ENCODE measurements at regions not wholly inside any gene's neighbourhood (a gene's known extent, or its start where the extent isn't known, plus 50 kb on each side); places are given as distances from the start of the nearest gene placed in this dataset.

- Histone ChIP-seq H3K27ac (peak overlapping the region in 1 of 3 donors; percentile 78), H3K4me1 (peaks cover 0 to 6% of the 10 kb centered on the region in 2 donors), H3K36me3 (no peaks in the 10 kb centered on the region), H3K4me3 (replicated peaks in 1 of 3) (no peak overlapping the region), H3K27me3 (no peaks in the 10 kb centered on the region), H3K9me3 (no peaks in the 10 kb centered on the region)
- DNase-seq: no peak
- intact Hi-C loops (cut with DNase I): no loop called here
- no peak for TF ChIP-seq POLR2A (IDR thresholded peaks at IDR 0.05)
- TF ChIP-seq CTCF (IDR thresholded peaks at IDR 0.05): no peak
These were observed 124.1 kb upstream of the FERD3L start for GRCh38 chr7:19269301-19269700.

GRCh38 chr7:19268737-19269136, 123.5 kb upstream of the FERD3L start:
- Histone ChIP-seq H3K27ac (peak overlapping the region in 1 of 3 donors; percentile 78), H3K27me3 (no peaks in the 10 kb centered on the region), H3K4me3 (replicated peaks in 1 of 3) (no peak overlapping the region), H3K36me3 (no peaks in the 10 kb centered on the region), H3K4me1 (peaks cover 0 to 9% of the 10 kb centered on the region in 2 donors), H3K9me3 (no peaks in the 10 kb centered on the region)
- intact Hi-C loops (cut with DNase I): no loop called here
- TF ChIP-seq CTCF (IDR thresholded peaks at IDR 0.05): no peak
- no peak for TF ChIP-seq POLR2A (IDR thresholded peaks at IDR 0.05)
- DNase-seq: no peak
- WGBS, 2 donors: 45 to 61% methylated on average over 2 of the region's 2 CpGs

GRCh38 chr7:19262826-19263225, 117.6 kb upstream of the FERD3L start:
- no peak overlapping the region for H3K4me3 ChIP-seq (replicated peaks in 1 of 3)
- no peak for DNase-seq
- no peak overlapping the region for H3K27ac ChIP-seq
- H3K4me1 ChIP-seq: peaks cover 0 to 12% of the 10 kb centered on the region in 2 donors
- WGBS, 2 donors: 77 to 79% methylated on average over 2 of the region's 2 CpGs
- TF ChIP-seq POLR2A (IDR thresholded peaks at IDR 0.05) (no peak), CTCF (IDR thresholded peaks at IDR 0.05) (no peak)
- no peaks in the 10 kb centered on the region for H3K27me3 ChIP-seq
- intact Hi-C loops (cut with DNase I): no loop called here
- no peaks in the 10 kb centered on the region for H3K36me3 ChIP-seq
- no peaks in the 10 kb centered on the region for H3K9me3 ChIP-seq

DNA sequence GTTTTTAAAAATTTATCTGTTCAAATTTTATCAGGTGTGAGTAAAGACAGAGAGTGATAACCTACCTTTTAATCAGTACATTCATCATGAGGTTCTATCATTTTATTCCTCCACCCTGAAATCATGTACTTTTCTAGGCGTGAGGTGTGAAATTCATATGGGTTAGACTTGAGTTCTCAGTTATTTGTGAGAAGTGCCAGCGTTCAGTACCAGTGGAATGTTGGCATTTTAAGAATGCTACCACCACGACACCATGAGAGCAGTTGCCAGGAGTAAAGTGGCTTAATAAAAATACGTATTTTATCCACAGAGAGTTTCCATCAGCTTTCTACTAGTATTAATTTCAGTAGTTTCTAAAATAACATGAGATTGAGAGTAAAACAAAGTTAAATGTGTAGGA, 104.1 kb upstream of the FERD3L start:
- intact Hi-C loops (cut with DNase I): no loop called here
- Histone ChIP-seq H3K4me1 (no peaks in the 10 kb centered on the region), H3K27me3 (no peaks in the 10 kb centered on the region), H3K4me3 (replicated peaks in 1 of 3) (no peak overlapping the region), H3K36me3 (no peaks in the 10 kb centered on the region), H3K27ac (peak overlapping the region in 1 of 3 donors; percentile 45), H3K9me3 (no peaks in the 10 kb centered on the region)
- TF ChIP-seq POLR2A (IDR thresholded peaks at IDR 0.05) (no peak), CTCF (IDR thresholded peaks at IDR 0.05) (no peak)
- 31 to 32% methylated on average over 4 of the region's 4 CpGs for WGBS, 2 donors
- DNase-seq: peak in 1 of 2 donors; percentile 13

DNA sequence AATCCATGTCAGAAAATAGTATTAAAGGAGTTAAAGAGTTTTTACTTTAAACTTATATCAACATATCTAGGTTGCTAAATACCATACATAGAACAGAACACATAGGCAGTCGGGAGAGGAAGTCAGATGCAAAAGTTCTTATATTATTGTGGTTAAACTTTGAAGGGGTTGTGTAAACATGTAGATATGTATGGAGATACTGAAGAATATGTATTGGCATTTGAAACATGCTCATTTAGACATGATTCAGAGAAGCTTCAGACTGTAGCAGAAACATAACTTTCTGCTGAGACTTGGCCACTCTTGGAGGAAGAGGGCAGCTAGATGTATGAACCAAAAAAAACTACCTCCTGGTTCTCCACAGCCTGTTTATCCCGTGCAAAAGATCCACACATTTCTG, 103.5 kb upstream of the FERD3L start:
- intact Hi-C loops (cut with DNase I): no loop called here
- 55 to 60% methylated on average over 2 of the region's 2 CpGs for WGBS, 2 donors

More for the DNA sequence above, 103.5 kb upstream of the FERD3L start:
- no peak for DNase-seq
- Histone ChIP-seq H3K9me3 (no peaks in the 10 kb centered on the region), H3K4me3 (replicated peaks in 1 of 3) (no peak overlapping the region), H3K4me1 (no peaks in the 10 kb centered on the region), H3K27me3 (no peaks in the 10 kb centered on the region), H3K36me3 (no peaks in the 10 kb centered on the region), H3K27ac (peak overlapping the region in 1 of 3 donors; percentile 45)
- no peak for TF ChIP-seq POLR2A (IDR thresholded peaks at IDR 0.05)
- no peak for TF ChIP-seq CTCF (IDR thresholded peaks at IDR 0.05)
